Neural progenitor cell (in vitro differentiated cells): ENCODE measurements at regions not wholly inside any gene's neighbourhood (a gene's known extent, or its start where the extent isn't known, plus 50 kb on each side); places are given as distances from the start of the nearest gene placed in this dataset.
"Not testable (repeated sequence)": the region's sequence is repeated elsewhere in the genome, so short reads cannot be mapped to it uniquely, and the experiment has no call there.

Experiments
- DNase-seq: peaks from one replicate; pipeline ENCODE4 v3.0.0-alpha.2; 2016; ENCODE audit warnings: low spot score
- H2AFZ ChIP-seq: fragments of 200-600 bp; sonication (generic); replicated peaks from 2 replicates; pipeline ENCODE4 v1.6.1; 2016; ENCODE audit warnings: antibody characterized with exemption
- H3F3A ChIP-seq: fragments of 200-600 bp; sonication (generic); 2 replicates; pipeline ENCODE4 v1.6.1; 2016; ENCODE audit warnings: antibody characterized with exemption, low read depth
- H3K27ac ChIP-seq: fragments of 200-600 bp; sonication (generic); 2 replicates; pipeline ENCODE4 v1.5.1; 2016; ENCODE audit warnings: mild to moderate bottlenecking
- H3K27me3 ChIP-seq: fragments of 200-600 bp; sonication (generic); 2 replicates; pipeline ENCODE4 v1.6.1; 2016; ENCODE audit warnings: mild to moderate bottlenecking, moderate library complexity
- H3K36me3 ChIP-seq: fragments of 200-600 bp; sonication (generic); 2 replicates; pipeline ENCODE4 v1.5.1; 2016
- H3K4me1 ChIP-seq: fragments of 200-600 bp; sonication (generic); 2 replicates; pipeline ENCODE4 v1.6.1; 2016; ENCODE audit warnings: mixed run types
- H3K4me2 ChIP-seq: fragments of 200-600 bp; sonication (generic); 2 replicates; pipeline ENCODE4 v1.6.1; 2016
- H3K4me3 ChIP-seq: fragments of 200-600 bp; sonication (generic); 2 replicates; pipeline ENCODE4 v1.5.1; 2016
- H3K79me2 ChIP-seq: fragments of 200-600 bp; sonication (generic); 2 replicates; pipeline ENCODE4 v1.6.1; 2016; ENCODE audit warnings: low read depth
- H3K9ac ChIP-seq: fragments of 200-600 bp; sonication (generic); 2 replicates; pipeline ENCODE4 v1.6.1; 2016
- H3K9me3 ChIP-seq: fragments of 200-600 bp; sonication (generic); 2 replicates; pipeline ENCODE4 v1.5.1; 2016; ENCODE audit warnings: low read depth
- H4K20me1 ChIP-seq: fragments of 200-600 bp; sonication (generic); 2 replicates; pipeline ENCODE4 v1.6.1; 2016; ENCODE audit warnings: low read depth
- H3K27ac Mint-ChIP-seq: 3 replicates; pipeline ENCODE4 v1.8.0; 2021; ENCODE audit warnings: mixed read lengths
- H3K27me3 Mint-ChIP-seq: 2 replicates; pipeline ENCODE4 v1.8.0; 2022; ENCODE audit warnings: low read depth, mild to moderate bottlenecking, inconsistent platforms, moderate library complexity, mixed read lengths; ENCODE audit not compliant: insufficient read depth
- H3K36me3 Mint-ChIP-seq: 3 replicates; pipeline ENCODE4 v1.8.0; 2021; ENCODE audit warnings: mixed read lengths
- H3K4me1 Mint-ChIP-seq: 3 replicates; pipeline ENCODE4 v1.8.0; 2021; ENCODE audit warnings: mixed read lengths
- H3K4me3 Mint-ChIP-seq: 3 replicates; pipeline ENCODE4 v1.8.0; 2021; ENCODE audit warnings: mild to moderate bottlenecking, moderate library complexity, mixed read lengths
- H3K9me3 Mint-ChIP-seq: 3 replicates; pipeline ENCODE4 v1.8.0; 2020; ENCODE audit warnings: mixed read lengths
- EZH2 ChIP-seq: fragments of 200-600 bp; sonication (generic); IDR thresholded peaks from 2 replicates; pipeline ENCODE4 v1.6.1; 2017; ENCODE audit warnings: antibody characterized with exemption, mild to moderate bottlenecking, moderate library complexity
- EZH2phosphoT487 ChIP-seq: fragments of 200-600 bp; sonication (generic); IDR thresholded peaks from 2 replicates; pipeline ENCODE4 v1.6.1; 2017; ENCODE audit warnings: antibody characterized with exemption
- TF ChIP-seq, protein P1 (sequence below): fragments of 200-600 bp; sonication (generic); IDR thresholded peaks from 2 replicates; pipeline ENCODE4 v1.5.1; 2017; ENCODE audit warnings: antibody characterized with exemption, mild to moderate bottlenecking

DNA sequence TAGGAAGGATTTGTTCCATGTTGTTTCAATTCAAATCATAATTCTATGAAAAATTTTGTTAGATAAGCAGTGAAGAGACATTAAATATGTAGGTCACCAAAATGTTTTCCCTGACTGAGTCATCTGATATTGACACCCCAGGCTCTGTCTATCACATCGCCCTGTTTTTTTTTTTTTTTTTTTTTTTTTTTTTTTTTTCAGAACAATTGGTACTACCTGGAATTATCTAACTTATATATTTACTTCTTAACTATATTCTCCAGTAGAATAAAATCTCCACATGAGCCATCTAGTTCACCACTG, 97.8 kb upstream of the KRAS start:
- no peak overlapping the region for H3K4me2 ChIP-seq
- H3K27me3 ChIP-seq, result no peaks in the 10 kb centered on the region
- Mint-ChIP-seq H3K4me1 (peaks cover 8% of the 10 kb centered on the region), H3K36me3 (no peaks in the 10 kb centered on the region), H3K27me3 (peaks cover 3% of the 10 kb centered on the region), H3K9me3 (no peaks in the 10 kb centered on the region), H3K27ac (no peak overlapping the region), H3K4me3 (no peak overlapping the region)
- no peaks in the 10 kb centered on the region for H3K36me3 ChIP-seq
- H3K9ac ChIP-seq, result no peak overlapping the region
- H4K20me1 ChIP-seq, result no peaks in the 10 kb centered on the region
- H3F3A ChIP-seq, result no peaks in the 10 kb centered on the region
- no peak overlapping the region for H2AFZ ChIP-seq
- H3K27ac ChIP-seq, result no peak overlapping the region
- H3K4me1 ChIP-seq, result no peaks in the 10 kb centered on the region
- no peaks in the 10 kb centered on the region for H3K9me3 ChIP-seq
- TF ChIP-seq, protein P1, sequence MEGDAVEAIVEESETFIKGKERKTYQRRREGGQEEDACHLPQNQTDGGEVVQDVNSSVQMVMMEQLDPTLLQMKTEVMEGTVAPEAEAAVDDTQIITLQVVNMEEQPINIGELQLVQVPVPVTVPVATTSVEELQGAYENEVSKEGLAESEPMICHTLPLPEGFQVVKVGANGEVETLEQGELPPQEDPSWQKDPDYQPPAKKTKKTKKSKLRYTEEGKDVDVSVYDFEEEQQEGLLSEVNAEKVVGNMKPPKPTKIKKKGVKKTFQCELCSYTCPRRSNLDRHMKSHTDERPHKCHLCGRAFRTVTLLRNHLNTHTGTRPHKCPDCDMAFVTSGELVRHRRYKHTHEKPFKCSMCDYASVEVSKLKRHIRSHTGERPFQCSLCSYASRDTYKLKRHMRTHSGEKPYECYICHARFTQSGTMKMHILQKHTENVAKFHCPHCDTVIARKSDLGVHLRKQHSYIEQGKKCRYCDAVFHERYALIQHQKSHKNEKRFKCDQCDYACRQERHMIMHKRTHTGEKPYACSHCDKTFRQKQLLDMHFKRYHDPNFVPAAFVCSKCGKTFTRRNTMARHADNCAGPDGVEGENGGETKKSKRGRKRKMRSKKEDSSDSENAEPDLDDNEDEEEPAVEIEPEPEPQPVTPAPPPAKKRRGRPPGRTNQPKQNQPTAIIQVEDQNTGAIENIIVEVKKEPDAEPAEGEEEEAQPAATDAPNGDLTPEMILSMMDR, result no peak
- TF ChIP-seq EZH2phosphoT487 (no peak), EZH2 (no peak)
- no peaks in the 10 kb centered on the region for H3K79me2 ChIP-seq
- no peak overlapping the region for H3K4me3 ChIP-seq
- DNase-seq, result no peak

DNA sequence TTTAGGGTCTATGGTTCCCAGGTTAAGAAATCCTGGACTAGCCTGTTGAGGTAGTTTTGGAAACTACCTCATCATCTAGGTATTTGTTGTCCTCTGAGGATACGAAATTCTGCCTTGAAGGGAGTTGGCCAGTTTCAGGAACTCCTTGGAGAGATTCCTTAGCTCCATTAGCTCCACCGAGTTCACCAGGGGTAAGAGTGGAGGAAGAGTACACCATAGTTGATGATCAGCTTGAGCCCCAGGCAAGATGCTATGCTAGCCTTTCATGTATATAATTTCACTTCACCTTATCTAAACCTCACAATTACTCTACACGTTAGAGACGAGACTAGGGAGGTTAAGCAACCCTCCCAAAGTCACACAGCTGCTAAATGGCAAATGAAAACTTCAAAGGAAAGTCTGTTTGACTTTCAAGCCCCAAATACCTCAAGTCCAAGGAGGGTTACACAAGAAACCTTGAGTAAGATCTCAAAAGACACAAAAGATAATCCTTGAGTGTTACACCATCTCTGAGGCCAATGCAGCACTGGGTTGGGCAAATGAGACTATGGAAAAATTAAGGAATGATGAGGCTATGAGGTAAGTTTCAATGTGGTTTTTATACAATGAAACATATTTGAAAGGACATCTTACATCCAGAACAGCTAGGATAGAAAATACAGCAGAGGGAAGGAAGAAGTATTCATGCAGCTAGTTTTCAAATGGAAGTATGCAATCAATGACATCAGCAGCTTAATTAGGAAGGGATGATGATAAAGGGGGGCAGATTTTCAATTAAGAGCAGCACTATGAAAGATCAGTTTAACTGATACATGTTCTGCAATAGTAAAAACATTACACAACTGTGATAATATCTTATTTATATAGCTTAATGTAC, 97.2 kb upstream of the KRAS start:
- peaks cover 3% of the 10 kb centered on the region for H3K27me3 Mint-ChIP-seq
- H3K4me1 Mint-ChIP-seq, result peaks cover 8% of the 10 kb centered on the region
- H3K4me3 Mint-ChIP-seq, result no peak overlapping the region
- no peak overlapping the region for H3K27ac ChIP-seq
- no peaks in the 10 kb centered on the region for H3K4me1 ChIP-seq
- H3K36me3 Mint-ChIP-seq, result no peaks in the 10 kb centered on the region
- no peaks in the 10 kb centered on the region for H3K9me3 Mint-ChIP-seq
- DNase-seq, result no peak
- H4K20me1 ChIP-seq, result no peaks in the 10 kb centered on the region
- H3K9ac ChIP-seq, result no peak overlapping the region
- no peaks in the 10 kb centered on the region for H3K9me3 ChIP-seq
- H2AFZ ChIP-seq, result no peak overlapping the region
- H3K27ac Mint-ChIP-seq, result no peak overlapping the region
- no peak overlapping the region for H3K4me3 ChIP-seq
- H3K79me2 ChIP-seq, result no peaks in the 10 kb centered on the region
- no peaks in the 10 kb centered on the region for H3K27me3 ChIP-seq
- H3K36me3 ChIP-seq, result no peaks in the 10 kb centered on the region
- no peaks in the 10 kb centered on the region for H3F3A ChIP-seq
- no peak overlapping the region for H3K4me2 ChIP-seq
- TF ChIP-seq EZH2phosphoT487 (no peak), EZH2 (no peak)
- TF ChIP-seq, protein P1, result no peak

DNA sequence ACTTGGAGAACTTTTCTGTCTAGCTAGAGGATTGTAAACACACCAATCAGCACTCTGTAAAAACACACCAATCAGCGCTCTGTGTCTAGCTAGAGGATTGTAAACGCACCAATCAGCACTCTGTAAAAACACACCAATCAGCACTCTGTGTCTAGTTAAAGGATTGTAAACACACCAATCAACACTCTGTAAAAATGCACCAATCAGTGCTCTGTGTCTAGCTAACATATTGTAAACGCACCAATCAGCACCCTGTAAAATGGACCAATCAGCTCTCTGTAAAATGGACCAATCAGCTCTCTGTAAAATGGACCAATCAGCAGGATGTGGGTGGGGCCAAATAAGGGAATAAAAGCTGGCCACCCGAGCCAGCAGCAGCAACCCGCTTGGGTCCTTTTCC, 91.1 kb upstream of the KRAS start:
- H3K27me3 ChIP-seq, H3K27ac Mint-ChIP-seq, DNase-seq, H2AFZ ChIP-seq, H3K4me2 ChIP-seq, H3K9ac ChIP-seq, H3K79me2 ChIP-seq, H3K4me3 Mint-ChIP-seq, H3K36me3 ChIP-seq, H3K9me3 Mint-ChIP-seq, H3K4me1 Mint-ChIP-seq, H3F3A ChIP-seq, H3K4me3 ChIP-seq, H3K36me3 Mint-ChIP-seq, H3K9me3 ChIP-seq, H4K20me1 ChIP-seq, H3K4me1 ChIP-seq, H3K27me3 Mint-ChIP-seq, H3K27ac ChIP-seq: not testable (repeated sequence)

DNA sequence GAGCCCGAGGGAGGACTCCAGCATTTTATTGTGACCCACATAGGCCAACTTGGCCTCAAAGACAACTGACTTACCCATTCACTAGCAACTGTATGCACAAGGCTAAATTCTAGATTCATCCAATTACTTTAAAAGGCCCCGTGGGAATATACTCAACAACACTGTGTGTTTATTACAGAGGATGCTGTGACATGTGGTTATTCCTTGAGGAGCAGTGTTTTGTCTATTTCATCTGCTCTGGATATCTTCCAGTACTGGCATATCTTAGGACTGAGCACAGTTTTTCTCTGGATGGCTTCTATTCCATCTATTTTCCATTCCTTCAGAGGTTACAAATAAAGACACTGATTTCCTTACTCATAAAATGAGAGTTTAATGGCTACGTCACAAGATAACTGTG, 87.2 kb upstream of the KRAS start:
- H3K36me3 Mint-ChIP-seq, result no peaks in the 10 kb centered on the region

More for the DNA sequence above, 87.2 kb upstream of the KRAS start:
- Histone ChIP-seq H3K9me3 (no peaks in the 10 kb centered on the region), H3K27me3 (no peaks in the 10 kb centered on the region), H3K36me3 (no peaks in the 10 kb centered on the region), H3K79me2 (no peaks in the 10 kb centered on the region), H4K20me1 (no peaks in the 10 kb centered on the region), H2AFZ (no peak overlapping the region), H3K4me1 (peaks cover 8% of the 10 kb centered on the region), H3F3A (no peaks in the 10 kb centered on the region), H3K27ac (no peak overlapping the region), H3K4me3 (no peak overlapping the region), H3K9ac (no peak overlapping the region), H3K4me2 (no peak overlapping the region)
- peaks cover 7% of the 10 kb centered on the region for H3K9me3 Mint-ChIP-seq
- no peak for DNase-seq
- no peak overlapping the region for H3K4me3 Mint-ChIP-seq
- peaks cover 7% of the 10 kb centered on the region for H3K4me1 Mint-ChIP-seq
- TF ChIP-seq EZH2phosphoT487 (no peak), EZH2 (no peak)
- TF ChIP-seq, protein P1, result no peak
- no peak overlapping the region for H3K27ac Mint-ChIP-seq
- H3K27me3 Mint-ChIP-seq, result peaks cover 2% of the 10 kb centered on the region
